GM10266 (cell line): ENCODE measurements at regions not wholly inside any gene's neighbourhood (a gene's known extent, or its start where the extent isn't known, plus 50 kb on each side); places are given as distances from the start of the nearest gene placed in this dataset.

Source experiments
- DNase-seq: peaks from one replicate; pipeline ENCODE4 v3.0.0; 2012; ENCODE audit errors: extremely low spot score
- CTCF ChIP-seq: IDR thresholded peaks from 2 replicates; pipeline ENCODE4 v1.5.1; 2012; ENCODE audit warnings: mild to moderate bottlenecking, low read depth; ENCODE audit not compliant: control insufficient read depth, insufficient read depth; ENCODE audit errors: missing control alignments

- DNase-seq: no peak
- TF ChIP-seq CTCF: no peak
Measured at GRCh38 chr7:41446606-41447449, 256.1 kb downstream of the INHBA start.

GRCh38 chr7:41445946-41446345 is 256.9 kb downstream of the INHBA start:
- DNase-seq: no peak
- no peak for TF ChIP-seq CTCF

- TF ChIP-seq CTCF: no peak
- no peak for DNase-seq
Measured at GRCh38 chr7:41445432-41445831, 257.5 kb downstream of the INHBA start.

GRCh38 chr7:41439515-41439879 is 263.4 kb downstream of the INHBA start:
- DNase-seq: no peak
- no peak for TF ChIP-seq CTCF

- TF ChIP-seq CTCF: no peak
- DNase-seq: no peak
Measured at GRCh38 chr7:41438705-41439514, 264.0 kb downstream of the INHBA start.

DNA sequence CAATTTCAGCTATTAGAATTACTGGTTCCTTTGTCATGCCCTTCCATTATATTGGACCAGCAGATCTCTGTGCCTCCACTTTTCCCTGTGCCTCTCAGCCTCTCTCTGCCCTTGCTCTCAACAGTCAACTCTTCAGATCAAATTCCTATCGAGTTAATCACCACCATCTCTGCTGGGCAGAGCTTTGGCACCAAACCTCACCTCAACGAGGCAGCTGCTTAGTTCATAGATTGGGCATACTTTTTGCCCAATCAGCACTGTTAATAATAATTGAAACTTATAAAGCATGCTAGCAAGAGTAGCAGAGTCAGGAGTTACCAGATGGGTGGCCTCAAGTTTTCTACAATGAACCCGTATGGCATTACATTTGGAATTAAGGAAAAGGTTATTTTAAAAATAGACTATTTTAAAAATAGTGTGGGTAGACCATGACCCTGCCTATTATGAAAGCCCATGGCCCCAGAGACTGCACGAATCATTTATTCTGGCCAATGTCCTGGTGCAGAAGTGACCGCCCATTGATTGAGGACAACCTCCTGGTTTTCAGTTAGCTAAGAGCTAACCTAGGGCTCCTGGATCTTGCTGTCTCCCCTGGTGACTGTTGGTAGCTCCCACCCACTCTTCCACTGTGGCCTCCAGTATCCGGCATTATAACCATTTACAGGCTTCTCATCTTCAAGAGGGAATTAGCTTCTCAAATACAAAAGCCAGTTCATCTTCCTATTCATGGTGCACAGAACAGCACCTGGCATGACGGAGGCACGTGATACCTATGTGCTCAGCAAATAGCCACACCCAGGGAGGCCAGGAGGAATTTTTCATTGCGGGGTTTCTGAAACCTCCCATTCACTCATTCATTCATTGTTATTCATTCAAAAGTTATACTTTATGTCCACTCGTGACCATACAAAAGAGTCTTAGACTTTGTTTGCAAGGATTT is 265.4 kb downstream of the INHBA start:
- no peak for DNase-seq
- no peak for TF ChIP-seq CTCF
